GM19455 (cell line): ENCODE measurements at regions not wholly inside any gene's neighbourhood (a gene's known extent, or its start where the extent isn't known, plus 50 kb on each side); places are given as distances from the start of the nearest gene placed in this dataset.
A peak's percentile ranks its signal among the peaks of the same experiment; 100 is the strongest.
"Not testable (repeated sequence)": the region's sequence is repeated elsewhere in the genome, so short reads cannot be mapped to it uniquely, and the experiment has no call there.

ENCODE experiments used
- ATAC-seq: cut with Tn5 transposase; IDR thresholded peaks from one replicate; pipeline ENCODE4 v1.9.1; 2021; ENCODE audit not compliant: unreplicated experiment

DNA sequence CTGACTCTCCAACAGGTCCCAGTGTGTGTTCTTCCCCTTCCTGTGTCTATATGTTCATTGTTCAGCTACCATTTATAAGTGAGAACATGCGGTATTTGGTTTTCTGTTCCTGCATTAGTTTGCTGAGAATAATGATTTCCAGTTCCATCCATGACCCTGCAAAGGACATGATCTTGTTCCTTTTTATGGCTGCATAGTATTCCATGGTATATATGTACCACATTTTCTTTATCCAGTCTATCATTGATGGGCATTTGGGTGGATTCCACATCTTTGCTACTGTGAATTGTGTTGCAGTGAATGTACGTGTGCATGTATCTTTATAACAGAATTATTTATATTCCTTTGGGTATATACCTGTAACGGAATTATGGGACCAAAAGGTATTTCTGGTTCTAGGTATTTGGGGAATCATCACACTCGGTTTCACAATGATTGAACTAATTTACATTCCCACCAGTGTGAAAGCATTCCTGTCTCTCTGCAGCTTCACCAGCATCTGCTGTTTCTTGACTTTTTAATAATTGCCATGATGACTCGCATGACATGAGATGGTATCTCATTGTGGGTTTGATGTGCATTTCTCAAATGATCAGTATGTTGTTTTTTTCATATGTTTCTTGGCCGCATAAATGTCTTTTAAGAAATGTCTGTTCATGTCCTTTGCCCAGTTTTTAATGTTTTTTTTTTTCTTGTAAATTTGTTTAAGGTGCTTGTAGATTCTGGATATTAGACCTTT lies 60.2 kb downstream of the LSMEM1 start:
- ATAC-seq = no peak

DNA sequence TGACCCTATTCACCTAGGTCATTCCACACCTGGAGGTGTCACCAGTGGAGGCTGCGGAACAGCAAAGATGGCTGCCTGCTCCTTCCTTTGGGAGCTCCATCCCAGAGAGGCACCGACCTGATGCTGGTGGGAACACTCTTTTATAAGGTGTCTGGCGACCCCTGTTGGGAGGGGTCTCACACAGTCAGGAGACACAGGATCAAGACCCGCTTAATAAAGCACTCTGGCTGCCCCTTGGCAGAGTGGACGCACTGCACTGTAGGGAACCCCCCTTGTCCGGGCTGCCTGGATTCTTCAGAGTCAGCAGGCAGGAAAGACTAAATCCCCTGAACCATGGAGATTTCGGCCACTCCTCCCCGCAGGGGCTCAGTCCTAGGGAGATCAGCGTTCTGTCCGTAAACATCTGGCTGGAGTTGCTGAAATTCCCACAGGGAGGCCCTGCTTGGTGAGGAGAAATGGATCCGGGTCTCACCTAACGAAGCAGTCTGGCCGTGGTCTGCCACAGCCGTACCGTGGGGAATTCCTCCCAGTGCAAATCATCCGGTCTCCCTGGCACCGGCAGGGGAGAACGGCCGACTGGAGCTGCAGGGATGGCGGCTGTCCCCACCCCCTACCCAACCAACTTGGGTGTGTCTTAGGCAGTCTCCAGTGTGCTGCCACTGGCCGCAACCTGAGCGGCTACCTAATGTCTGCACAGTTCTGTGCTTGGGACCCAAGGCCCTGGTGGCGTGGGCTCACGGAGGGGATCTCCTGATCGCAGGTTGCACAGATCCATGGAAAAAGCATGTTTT lies 66.1 kb downstream of the LSMEM1 start:
- ATAC-seq = no peak

DNA sequence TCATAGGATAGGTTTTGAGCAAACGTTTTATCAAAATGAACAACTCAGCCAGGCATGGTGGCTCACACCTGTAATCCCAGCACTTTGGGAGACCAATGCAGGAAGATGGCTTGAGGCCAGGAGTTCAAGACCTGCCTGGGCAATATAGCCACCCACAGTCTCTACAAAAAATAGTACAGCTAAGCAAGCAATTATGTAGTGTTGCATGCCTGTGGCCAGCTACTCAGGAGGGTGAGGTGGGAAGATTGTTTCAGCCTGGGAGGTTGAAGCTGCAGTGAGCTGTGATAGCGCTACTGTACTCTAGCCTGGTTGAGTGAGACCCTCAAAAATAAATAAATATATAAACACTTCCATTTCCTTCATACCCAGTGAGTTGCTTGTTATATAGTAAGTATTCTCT lies 67.1 kb downstream of the LSMEM1 start:
- ATAC-seq = no peak

DNA sequence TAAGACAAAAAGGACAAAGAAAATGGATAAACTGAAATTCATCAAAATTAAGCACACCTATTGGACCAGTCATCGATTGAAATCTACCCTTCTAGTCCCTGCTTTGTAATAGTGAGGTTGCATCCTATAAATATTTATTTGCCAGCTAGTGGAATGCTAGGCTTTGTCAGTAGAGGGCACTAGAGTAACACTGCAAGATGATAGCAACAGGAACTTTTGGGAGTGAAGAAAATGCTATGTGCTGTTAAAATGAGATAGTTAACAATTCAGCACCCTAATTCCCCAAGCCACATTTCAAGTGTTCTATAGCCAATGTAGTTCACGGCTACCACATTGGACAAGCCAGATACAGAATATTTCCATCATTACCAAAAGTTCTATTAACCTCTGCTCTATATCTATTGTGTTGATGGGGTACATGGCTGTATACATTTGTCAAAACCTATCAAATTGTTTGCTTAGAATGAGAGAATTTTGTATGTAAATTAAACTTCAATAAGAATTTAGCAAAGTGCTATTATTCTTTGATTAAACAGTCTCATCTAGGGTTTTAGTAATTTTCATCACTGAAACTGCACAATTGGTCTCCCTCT lies 69.8 kb downstream of the LSMEM1 start:
- peak; percentile 90 for ATAC-seq

DNA sequence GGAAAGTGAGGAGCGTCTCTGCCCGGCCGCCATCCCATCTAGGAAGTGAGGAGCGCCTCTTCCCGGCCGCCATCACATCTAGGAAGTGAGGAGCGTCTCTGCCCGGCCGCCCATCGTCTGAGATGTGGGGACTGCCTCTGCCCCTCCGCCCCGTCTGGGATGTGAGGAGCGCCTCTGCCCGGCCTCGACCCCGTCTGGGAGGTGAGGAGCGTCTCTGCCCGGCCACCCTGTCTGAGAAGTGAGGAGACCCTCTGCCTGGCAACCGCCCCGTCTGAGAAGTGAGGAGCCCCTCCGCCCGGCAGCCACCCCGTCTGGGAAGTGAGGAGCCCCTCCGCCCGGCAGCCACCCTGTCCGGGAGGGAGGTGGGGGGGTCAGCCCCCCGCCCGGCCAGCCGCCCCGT lies 70.7 kb downstream of the LSMEM1 start:
- not testable (repeated sequence) for ATAC-seq

DNA sequence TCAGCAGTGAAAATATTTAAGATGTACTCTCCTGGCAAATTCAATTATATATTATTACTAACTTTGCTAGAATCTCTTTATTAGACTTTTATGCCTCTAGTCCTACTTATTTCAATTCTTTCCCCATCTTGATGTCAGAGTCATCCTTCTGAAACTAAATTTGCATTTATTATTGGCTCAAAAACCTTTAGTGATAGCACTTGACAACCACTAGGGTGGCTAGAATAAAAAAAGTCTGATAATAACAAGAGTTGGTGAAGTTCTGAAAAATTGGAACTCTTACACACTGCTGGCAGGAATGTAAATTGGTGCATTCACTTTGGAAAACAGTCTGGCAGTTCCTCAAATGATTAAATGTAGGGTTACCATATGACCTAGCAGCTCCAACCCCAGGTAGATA lies 73.8 kb downstream of the LSMEM1 start:
- no peak for ATAC-seq

DNA sequence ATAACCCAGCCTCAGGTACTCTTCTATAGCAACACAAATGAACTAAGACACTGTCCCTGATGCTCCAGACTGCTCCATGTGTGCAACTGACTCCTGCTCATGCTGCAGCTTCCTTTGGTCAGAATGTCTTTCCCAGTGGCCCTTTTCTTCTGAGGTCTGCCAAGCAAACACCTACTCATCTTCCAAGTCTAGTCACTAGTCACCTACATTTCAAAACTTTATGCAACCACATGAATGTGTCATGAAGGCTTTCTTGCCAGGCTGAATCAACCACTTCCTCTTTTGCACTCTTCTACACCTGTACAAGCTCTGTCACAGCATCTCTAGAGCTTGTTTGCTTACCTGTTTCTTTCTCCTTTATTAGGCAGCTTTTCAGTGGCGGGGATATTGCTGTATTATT lies 75.8 kb downstream of the LSMEM1 start:
- peak; percentile 89 for ATAC-seq

DNA sequence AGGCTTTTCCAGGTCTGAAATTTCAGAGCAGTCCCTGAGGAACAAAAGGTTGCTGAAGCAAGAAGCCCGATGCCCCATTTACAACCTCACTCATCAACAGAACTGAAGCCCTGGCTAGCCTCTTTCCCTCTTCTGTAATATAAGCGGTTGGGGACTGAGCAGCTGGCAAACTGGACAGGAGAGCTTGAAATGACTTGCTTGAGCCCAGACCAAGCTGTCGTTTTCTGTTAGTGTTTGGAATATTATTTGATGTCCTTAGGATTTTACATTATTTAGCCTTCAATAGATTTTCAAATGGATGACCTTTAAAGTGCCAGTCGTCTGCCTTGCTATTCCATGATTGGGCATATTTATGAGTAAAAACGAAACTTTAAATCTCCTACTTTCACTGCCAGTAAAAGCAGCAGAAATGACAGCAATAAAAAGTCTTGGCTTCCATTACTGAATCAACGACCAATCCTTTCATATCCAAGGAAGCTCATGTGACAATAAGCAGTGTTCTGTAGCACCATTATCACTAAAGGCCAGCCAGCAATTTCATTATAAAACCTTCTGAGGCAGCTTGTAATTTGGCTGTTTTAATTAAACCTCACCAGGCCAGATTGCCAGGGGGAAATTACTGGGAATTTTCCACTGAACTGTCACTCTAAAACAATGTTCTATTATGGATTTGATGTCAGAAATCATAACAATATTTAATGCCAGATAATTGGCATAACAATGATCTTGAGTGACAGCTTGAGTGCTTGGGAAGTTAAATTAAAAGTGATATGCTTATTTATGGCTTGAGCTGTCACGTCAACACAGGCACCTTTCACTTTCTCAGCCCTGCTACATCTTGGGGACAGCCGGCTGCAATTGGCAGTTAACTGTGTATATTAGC lies 85.9 kb downstream of the LSMEM1 start:
- ATAC-seq = no peak

DNA sequence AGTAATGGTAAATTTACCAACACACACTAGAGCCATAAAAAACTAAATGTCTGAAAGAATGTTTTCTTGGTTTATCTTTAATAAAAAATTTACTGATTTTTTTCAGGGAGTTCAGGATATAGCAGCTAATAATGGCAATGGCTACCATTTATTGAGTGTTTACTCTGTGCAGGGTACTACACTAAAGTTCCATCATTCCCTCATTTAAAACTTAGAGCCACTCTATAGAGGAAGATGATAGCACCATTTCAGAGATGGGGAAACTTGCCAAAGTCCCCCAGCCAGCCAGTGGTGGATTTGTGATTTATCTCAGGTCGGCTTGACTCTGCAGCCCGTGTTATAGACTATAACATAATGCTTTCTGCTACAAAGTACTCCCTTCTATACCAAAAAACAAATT lies 86.6 kb downstream of the LSMEM1 start:
- ATAC-seq = no peak

DNA sequence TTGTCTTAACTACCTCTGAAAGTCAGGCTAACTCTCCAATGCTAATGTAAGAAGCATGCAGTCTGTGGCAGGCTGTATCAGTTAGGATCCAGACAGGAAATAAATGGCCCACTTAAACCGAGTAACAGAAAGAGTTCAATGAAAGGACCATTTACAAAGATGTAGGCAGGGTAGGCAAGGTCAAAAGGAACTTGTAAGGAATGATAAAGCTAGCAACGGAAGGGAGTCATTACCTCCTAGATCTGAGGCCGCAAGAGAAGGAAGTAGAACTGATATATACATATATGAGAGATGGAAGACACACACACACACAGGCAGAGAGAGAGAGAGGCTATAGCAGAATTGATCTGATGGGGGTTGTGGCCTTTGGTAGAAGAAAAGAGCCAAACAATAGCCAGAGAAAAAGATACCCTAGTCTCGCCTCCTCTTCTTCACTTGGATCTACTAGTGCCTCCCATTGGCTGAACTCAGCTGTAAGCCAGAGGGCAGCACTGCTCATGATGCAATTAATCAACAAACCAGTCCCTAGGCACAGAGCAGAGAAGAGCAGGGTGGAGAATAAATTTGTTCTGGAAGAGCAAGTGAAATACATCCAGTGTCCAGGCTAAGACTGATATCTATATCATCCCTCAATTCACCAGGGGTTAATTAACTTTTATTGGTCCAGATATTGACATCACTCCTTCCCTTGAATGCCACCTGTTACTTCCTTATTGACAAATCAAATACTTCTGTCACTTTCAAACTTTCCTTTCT lies 91.2 kb downstream of the LSMEM1 start:
- no peak for ATAC-seq

DNA sequence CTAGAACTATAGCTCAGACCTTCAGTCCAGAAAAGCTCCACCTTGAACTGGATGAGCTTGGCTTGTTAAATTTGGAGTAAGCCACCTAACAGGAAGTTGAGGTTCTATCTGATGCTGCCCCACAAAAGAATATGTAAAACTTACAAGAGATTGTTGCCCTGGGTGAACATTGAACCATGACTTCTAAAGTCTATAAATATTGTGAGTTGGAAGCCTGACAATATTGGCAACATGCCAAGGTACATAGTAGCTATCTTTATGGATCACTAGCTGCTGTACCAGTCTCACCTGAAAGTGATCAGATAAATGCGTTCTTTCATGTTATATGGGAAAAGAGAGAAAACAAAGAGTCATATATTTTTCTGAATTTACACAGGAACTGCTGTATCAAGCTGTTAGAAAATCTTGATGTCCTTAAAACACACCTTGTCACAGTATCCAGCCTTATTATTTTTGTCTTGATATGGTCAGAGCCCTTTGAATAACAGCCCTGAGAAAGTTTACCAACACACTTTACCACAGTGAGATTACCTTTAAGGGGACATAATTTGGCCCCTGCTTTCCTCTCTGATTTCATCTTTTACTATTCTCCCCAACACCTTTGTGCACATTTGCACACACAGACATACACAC lies 92.0 kb downstream of the LSMEM1 start:
- no peak for ATAC-seq

DNA sequence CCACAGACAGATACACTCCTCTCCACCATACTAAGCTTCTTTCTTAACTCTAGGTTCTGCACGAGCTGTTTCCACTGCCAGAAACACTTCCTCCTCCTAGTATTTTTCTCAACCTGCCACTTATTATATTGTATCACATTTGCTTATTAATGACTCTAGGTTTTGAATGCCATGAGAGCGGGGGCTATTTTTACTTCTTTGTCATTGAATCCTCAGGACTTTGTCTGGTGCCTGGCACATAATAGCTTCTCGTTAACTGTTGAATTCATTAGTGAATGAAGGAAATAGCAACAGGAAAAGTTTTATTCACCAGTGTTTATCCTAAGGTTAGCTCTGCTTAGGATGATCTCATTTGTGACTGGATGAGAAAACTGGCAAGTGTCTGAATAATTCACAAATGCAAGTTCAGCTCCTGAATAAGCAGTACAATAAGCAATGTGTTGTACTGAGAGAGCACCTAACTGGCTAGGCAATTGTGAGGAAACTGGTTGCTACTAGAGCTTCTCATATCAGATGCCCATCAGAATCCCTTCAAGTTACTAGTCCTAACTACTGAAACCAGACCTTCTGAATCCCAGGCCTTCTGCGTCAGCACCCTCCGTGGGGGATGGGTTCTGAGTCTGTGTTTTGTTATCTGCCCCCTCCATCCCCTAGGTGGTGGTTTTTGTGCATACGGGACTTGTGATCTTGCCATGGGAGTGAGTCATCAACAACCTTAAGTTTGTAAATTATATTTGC lies 92.7 kb downstream of the LSMEM1 start:
- ATAC-seq = no peak

DNA sequence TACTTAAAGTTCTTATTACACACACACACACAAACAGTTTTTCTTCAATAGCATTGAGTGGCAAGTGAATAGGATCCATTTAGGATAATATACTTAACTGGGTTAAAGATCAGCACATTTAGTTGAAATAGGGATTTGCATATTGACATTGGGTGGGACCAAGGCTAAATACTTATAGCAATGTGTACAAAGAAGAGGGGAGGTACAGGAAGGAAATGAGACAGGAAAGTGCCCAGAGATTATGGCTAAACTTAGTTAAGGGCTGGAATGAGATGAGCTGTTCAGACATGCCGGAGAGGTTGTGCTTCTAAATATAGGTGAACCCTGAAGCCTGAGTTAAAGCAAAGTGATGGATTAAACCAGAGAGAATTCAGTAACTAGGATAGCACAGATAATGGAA lies 95.1 kb downstream of the LSMEM1 start:
- no peak for ATAC-seq

DNA sequence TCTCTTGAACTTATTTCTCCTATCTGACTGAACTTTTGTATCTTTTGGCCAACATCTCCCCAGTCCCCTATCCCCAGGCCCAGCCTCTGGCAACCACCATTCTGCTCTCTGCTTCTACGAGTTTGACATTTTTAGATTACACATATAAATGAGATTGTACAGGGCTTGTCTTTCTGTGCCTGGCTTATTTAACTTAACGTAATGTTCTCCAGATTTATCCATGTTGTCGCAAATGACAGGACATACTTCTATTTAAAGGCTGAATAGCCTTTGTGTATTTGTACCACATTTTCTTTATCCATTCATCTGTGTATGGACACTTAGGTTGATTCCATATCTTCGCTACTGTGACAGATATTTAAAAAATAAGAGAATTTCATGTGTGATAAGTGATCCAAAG lies 98.6 kb downstream of the LSMEM1 start:
- no peak for ATAC-seq

DNA sequence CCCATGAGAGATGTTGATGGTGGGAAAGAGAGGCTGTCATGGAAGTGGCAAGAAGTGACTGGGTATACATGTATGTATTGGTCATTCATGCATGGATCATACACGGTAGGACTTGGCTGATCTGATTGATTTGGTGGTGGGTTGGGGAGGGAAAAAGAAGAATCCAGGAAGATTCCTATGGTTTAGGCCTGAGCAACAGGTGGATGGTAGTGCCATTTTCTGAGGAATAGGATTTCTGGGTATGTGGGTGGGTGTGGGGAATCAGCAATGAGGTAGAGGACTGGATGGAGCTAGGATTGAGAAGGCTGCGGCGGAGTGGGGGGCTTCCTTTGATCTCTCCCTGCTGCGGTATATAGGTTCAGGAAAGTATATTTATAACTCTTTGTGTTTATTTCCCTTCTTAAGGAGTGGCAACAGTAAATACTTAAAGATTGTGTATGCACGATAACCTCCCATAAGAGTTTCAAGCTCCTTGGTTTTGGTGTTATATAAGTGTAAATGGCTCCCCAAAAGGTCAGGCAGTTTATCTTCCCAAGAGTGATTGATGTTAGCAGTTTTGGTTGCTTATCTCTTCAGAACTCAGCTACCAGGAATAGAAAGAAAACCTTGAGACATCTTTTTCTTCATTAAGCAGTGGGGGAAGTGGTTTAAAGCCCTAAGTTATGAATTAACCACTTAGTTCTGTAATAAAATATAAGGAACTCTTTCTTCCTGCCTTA lies 100.1 kb downstream of the LSMEM1 start:
- no peak for ATAC-seq

DNA sequence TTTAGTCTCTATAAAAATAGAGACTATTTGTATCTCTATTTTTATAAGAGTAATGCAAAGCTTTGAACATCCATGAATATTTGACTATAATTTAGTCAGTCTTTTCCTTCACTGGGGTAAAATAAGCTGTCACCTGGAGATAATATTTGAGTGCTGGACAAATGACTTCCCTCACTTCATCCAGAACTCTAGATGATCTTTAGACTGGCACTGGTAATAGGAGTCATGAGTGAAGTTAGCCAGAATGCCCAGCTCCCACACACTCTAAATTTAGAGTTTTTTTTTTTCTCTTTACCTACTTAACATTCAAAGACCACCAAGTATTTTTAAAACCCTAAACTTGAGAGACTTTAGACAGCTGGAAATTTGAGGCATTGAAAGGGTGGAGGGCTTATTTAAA lies 100.7 kb downstream of the LSMEM1 start:
- ATAC-seq = no peak

DNA sequence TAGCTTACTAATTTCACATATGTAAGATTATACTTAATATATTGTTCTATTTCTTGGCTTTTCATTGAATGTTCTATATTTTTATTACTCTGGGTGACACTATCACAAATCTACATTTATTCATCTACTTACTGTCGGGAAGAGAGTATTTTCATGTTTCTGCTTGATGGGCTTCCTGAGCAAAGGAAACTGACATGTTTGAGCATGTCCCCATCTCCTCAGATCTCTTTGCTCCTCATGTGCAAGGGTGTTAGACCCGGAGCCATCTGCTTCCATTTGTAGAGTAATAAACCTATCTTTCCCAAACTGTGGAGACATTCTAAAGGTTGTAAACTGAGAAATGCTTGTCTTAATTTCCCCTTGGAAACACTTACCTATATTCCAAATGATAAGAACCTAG lies 103.5 kb downstream of the LSMEM1 start:
- no peak for ATAC-seq

DNA sequence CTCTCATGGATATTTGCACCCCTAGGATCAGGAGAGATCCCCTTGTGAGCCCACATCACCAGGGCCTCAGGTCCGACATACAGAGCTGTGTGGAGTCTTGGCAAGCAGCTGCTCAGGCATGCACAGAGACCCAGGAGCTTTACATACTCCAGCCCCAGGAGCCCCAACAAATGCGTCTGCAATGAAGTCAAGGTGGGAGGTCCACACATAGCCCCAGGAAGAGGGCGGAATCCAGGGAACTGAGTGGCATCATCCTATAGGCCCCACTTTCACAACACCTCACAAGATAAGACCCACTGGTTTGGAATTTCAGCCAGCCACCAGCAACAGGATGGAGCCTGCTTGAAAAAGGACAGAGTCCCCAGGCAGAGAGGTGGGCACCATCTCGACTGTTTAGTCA lies 106.7 kb downstream of the LSMEM1 start:
- ATAC-seq = no peak
